Tibial nerve (tissue), 3 donors: ENCODE measurements at regions not wholly inside any gene's neighbourhood (a gene's known extent, or its start where the extent isn't known, plus 50 kb on each side); places are given as distances from the start of the nearest gene placed in this dataset.

Source experiments
- POLR2A ChIP-seq, 2 donors: fragments of 450-650 bp; IDR thresholded peaks; one replicate each; pipeline ENCODE4 v1.6.1; 2017; ENCODE audit warnings: antibody characterized with exemption in 2 of 2, mild to moderate bottlenecking in 2 of 2, moderate library complexity in 2 of 2
- TF ChIP-seq, protein P1 (sequence below), 5 experiments: fragments of 200-600 bp in 3 of 5; fragments of 450-650 bp in 2 of 5; sonication (generic) in 3 of 5; IDR thresholded peaks; one replicate each; pipeline ENCODE4 v1.5.1; 2016 to 2019; ENCODE audit warnings: antibody characterized with exemption in 5 of 5, mild to moderate bottlenecking in 3 of 5, moderate library complexity in 2 of 5

DNA sequence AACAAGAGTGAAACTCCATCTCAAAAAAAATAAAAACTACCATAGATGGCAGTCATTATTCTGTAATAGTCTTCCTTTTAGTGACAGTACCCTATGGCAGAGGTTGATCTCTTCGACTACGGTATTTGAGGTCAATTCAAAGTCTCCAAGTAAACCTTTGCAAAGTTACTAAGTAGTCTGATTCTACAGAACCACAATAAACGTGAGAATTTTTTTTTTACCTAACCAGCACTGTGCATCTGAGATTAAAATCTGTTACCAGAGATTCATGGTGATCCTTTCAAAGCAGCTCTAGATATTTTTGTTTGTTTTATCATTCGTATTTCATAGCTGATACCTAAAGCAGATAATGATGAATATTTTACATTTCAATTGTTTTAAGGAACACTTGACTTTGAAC lies 86.6 kb upstream of the CHD2 start:
- TF ChIP-seq, protein P1, sequence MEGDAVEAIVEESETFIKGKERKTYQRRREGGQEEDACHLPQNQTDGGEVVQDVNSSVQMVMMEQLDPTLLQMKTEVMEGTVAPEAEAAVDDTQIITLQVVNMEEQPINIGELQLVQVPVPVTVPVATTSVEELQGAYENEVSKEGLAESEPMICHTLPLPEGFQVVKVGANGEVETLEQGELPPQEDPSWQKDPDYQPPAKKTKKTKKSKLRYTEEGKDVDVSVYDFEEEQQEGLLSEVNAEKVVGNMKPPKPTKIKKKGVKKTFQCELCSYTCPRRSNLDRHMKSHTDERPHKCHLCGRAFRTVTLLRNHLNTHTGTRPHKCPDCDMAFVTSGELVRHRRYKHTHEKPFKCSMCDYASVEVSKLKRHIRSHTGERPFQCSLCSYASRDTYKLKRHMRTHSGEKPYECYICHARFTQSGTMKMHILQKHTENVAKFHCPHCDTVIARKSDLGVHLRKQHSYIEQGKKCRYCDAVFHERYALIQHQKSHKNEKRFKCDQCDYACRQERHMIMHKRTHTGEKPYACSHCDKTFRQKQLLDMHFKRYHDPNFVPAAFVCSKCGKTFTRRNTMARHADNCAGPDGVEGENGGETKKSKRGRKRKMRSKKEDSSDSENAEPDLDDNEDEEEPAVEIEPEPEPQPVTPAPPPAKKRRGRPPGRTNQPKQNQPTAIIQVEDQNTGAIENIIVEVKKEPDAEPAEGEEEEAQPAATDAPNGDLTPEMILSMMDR (IDR thresholded peaks at IDR 0.05) = no peak
- no peak for TF ChIP-seq POLR2A (IDR thresholded peaks at IDR 0.05)
